HG03460 (cell line): ENCODE measurements at regions not wholly inside any gene's neighbourhood (a gene's known extent, or its start where the extent isn't known, plus 50 kb on each side); places are given as distances from the start of the nearest gene placed in this dataset.

Experiments
- ATAC-seq: cut with Tn5 transposase; IDR thresholded peaks from one replicate; pipeline ENCODE4 v1.9.1; 2021; ENCODE audit not compliant: unreplicated experiment

DNA sequence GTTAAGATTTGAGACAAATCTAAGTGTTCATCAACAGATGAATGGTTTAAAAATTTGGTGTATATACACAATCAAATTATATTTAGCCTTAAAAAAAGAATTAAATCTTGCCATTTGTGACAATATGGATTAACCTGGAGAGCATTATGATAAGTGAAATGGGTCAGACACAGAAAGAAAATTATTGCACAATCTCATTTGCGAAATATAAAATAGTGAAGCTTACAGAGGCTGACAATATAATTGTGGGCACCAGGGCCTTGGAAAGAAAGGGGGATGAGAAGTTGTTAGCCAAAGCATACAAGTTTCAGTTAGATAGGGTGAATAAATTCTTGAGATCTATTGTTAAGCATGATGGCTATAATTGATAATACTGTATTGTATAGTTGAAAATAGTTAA is 883.0 kb downstream of the TECRL start:
- no peak for ATAC-seq

DNA sequence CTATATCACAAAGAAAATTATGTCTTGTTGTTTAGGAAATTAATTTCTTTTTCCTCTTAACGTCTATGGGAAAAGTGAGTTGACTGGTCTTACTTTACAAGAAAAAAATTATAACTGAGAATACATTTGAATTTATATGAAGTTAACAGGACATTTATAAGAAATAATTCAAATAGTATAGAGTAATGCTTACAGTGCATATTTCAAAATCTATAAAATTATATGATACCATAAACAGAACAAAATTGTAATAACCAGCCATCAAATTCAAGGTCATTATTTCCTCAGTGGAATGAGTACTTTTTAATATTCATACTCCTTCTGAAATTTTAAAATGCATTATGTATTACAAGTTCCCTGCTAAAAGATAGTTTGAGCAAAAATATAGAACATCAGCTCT is 884.5 kb downstream of the TECRL start:
- no peak for ATAC-seq

DNA sequence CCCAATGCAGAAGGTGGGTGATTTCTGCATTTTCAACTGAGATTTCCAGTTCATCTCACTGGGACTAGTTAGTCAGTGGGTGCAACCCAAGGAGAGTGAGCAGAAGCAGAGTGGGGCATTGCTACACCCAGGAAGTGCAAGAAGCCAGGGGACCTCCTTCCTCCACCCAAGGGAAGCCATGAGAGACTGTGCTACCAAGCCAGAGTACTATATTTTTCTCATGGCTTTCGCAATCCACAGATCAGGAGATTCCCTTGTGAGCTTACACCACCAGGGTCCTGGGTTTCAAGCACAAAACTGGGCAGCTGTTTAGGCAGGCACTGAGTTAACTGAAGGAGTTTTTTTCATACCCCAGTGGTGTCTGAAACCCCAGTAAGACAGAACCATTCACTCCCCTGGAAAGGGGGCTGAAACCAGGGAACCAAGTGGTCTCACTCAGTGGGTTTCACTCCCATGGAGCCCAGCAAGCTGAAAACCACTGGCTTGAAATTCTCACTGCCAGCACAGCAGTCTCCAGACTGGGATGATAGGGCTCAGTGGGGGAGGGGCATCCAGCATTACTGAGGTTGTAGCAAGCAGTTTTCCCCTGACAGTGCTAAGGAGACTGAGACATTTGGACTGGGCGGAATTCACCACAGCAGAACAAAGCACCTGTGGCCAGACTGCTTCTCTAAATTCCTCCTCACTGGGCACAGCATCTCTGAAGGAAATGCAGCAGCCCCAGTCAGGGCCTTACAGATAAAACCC is 903.4 kb downstream of the TECRL start:
- ATAC-seq: no peak

GRCh38 chr4:63493265-63493664 is 916.0 kb downstream of the TECRL start:
- ATAC-seq: no peak

DNA sequence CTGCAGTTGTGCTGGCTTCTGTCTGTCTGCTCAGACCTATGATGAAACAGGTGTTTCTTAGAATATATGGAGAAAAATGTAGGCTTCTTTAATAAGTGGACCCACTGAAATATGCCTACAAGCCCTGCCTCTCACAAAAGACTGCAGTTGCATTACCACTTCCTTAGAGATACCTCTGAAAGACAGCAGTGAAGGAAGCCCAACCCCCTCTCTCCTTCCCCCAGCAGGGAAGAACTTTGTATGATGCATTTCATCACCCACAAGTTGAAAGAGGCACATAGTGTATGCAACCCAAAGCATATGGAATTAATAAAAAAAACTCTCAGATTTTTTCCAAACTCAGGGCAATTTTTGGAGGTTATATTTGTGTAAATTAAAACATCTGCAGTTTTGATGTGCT is 916.7 kb downstream of the TECRL start:
- no peak for ATAC-seq

DNA sequence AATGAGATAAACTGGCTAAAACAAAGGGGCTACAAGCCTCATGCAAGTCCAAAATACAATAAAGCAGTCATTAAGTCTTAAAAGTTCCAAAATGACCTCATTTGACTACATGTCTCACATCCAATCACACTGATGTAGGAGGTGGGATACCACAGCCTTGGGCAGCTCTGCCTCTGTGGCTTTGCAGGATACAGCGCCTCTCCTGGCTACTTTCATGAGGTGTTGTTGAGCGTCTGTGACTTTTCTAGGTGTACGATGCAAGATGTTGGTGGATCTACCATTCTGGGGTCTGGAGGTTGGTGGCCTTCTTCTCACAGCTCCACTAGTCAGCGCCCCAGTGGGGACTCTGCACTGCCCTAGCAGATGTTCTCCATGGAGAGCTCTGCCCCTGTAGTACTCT is 944.9 kb downstream of the TECRL start:
- no peak for ATAC-seq

GRCh38 chr4:63460075-63460474 is 949.2 kb downstream of the TECRL start:
- ATAC-seq: no peak

DNA sequence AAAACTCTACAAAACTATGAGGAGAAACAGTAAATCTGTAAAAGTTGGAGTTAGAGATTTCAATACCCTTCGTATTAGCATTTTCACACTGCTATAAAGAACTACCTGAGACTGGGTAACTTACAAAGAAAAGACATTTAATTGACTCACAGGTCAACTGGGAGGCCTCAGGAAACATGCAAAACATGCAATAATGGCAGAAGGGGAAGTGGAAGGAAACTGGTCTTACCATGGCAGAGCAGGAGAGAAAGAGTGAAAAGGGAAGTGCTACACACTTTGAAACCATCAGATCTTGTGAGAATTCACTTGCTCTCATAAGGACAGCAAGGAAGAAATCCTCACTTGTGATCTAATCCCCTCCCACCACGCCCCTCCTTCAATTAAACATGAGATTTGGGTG is 949.9 kb downstream of the TECRL start:
- ATAC-seq: no peak

GRCh38 chr4:63458010-63458409 is 951.2 kb downstream of the TECRL start:
- no peak for ATAC-seq

GRCh38 chr4:63440236-63440635 is 969.0 kb downstream of the TECRL start:
- ATAC-seq: no peak

DNA sequence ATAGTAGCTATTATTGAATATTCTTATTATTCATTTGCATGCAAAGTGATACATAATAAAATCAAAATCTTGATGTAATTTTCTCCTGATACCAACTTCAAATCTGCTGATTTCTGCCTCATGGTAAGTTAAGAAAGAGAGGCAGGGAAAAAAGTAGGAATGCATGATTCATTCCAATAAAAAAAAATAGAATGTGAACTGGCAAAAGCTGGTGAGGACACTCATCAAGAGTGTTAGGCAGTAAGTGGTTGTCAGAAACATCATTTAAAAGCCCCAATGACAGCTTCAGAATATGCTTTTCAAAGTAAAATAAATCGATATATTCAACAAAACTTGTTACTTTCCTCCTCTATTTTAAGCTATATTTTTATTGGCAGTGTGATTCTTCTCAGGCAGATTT is 979.1 kb downstream of the TECRL start:
- no peak for ATAC-seq

GRCh38 chr4:63396269-63396668 is 1013.0 kb downstream of the TECRL start:
- ATAC-seq: no peak

- ATAC-seq: no peak
Observed at GRCh38 chr4:63393544-63393943, 1015.7 kb downstream of the TECRL start.

DNA sequence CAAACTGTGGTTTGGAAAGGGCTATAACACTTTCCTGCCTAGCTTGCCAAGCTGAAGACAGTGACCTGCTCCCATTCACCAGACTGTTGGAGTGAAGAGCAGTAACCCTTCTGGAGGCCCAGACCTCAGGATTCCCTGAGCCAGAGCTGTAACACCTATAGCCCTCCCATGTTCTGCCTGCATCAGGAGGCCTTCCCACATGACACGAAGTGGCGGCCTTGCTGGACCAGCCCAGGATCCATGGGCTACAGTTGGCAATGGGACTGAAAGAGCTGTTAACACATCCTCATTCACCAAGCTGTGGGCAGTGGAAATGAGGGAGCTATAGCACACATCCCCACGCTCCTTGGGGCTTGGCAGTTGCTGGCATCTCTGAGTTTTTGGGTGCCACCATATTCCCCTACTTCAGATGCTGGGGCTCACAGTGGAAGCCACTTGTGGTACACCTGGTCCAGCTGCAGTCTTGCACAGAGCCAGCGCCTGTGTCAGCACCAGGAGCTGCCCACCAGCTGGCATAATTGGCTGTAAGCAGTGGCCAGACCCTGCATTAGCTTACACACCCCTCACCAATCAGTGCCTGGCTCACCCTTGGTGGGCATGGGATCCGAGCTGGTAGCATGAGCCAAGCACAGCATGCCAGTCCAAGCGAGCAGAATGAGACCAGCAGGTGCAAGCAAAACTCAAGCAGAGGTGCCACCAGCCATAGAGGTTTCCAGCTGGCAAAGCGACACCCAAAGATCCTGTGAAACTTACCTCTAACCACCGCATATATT is 1029.3 kb downstream of the TECRL start:
- no peak for ATAC-seq

GRCh38 chr4:63371001-63371400 is 1038.2 kb downstream of the TECRL start:
- no peak for ATAC-seq

DNA sequence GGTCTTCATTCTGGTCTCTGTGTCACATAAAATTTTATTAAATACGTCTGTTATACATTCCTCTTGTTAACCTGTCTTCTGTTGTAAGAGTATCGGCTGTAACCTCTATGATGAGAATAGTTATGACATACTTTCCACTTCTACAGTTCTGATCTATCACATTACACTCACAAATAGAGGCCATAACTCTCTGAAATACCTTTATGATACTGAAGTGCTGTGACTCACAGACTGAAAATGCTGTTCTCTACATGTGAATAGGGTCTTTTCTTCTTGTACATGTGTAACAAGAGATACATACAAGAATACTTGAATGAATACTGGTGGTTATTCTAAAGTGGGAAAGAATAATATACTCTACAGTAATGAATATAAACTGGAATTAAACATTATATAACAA is 1047.6 kb downstream of the TECRL start:
- no peak for ATAC-seq

DNA sequence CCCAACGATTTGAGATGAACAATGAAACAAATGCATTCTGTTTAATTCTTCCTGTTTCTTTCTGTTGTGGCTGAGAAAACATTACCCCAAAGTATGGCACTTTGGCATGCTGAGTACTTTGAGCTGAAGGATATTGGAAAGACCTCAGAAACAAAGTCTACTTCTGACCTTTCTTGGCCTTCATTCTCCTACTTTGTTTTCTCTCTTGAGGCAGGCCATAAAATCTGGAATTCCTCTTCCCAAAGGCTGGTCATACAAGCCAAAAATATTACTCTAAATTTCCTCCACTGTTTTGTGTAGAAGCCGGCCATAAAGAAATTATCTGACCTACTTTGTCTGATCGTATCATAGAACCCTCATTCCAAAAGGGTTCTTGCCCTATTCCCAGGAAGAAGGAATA is 1048.2 kb downstream of the TECRL start:
- no peak for ATAC-seq

DNA sequence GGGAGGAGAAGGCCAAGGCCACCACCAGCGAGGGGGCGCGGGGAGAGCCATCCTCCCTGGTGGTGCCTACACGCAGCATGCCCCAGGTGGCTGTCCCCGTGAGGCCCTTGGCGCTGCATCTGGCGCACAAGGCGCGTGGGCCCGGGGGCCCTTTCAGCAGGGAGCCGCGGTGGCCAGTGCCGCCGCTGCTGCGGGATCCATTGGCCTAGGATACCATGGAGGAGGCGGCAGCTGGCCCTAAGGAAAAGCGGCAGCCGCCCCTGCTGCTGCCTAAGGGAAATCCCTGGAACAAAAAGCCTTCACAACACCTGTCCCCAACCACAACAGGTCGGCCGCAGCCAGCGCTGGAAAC is 1059.6 kb downstream of the TECRL start:
- ATAC-seq: no peak

- ATAC-seq: no peak
Observed at GRCh38 chr4:63348735-63349673, 1060.2 kb downstream of the TECRL start.

DNA sequence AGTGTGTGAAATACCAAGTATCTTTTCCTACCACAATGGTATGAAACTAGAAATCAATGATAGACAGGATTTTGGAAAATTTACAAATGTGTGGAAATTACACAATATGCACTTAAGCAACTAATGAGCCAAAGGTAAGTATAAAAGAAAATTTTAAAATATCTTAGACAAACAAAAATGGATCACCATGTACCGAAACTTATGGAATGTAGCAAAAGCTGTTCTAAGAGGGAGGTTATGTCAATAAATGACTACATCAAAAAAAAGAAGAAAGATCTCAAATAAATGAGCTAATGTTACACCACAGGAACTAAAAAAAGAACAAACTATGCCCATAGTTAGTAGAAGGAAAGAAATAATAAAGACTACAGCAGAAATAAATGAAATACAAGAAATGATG is 1084.1 kb downstream of the TECRL start:
- ATAC-seq: no peak

DNA sequence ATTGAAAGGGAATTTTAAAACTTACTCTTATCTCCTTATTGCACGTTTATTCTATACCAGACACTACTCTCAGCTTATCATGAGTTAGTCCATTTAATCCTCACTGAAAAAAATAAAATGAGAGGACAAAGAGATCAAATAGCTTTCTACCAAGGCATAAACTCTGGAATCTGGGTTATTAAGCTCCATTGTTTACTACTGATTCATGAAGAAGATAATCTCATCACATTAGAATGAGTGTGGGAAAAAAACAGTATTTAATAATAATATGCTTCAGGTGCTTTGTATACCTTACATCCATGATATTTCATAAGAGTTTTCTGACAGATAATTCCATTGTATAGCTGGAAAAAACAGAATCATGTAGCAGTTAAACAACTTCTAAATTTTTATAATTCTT is 1092.6 kb downstream of the TECRL start:
- no peak for ATAC-seq

DNA sequence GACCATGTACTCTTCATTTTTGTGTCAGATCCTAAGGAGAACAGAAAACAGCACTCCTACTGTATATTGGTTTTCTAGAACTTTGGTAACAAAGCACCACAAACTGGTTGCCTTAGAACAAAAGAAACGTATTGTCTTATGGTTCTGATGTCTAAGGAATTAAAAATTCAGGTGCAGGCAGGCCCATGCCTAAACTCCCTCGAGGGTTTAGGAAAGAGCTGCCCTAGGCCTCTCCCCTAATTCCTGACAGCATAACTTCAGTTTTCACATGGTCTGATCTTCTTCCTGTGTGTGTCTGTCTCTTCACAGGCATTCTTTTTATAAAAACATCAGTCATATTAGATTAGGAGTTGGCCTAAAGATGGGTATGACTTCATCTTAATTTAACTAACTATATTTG is 1093.6 kb downstream of the TECRL start:
- no peak for ATAC-seq
